HCT116 (cell line): ENCODE measurements at regions not wholly inside any gene's neighbourhood (a gene's known extent, or its start where the extent isn't known, plus 50 kb on each side); places are given as distances from the start of the nearest gene placed in this dataset.

Experiments
- ATAC-seq: fragments of 200-7000 bp; cut with Tn5 transposase; 2 replicates; pipeline ENCODE4 v1.9.1; 2020; ENCODE audit warnings: mild to moderate bottlenecking, moderate library complexity
- BruUV-seq: library from RNA; stranded (reverse); fragments of 400-500 nt; replicated peaks from 2 replicates; lab custom pipeline; 2021; lab: Mats Ljungman, UMichigan
- CTCF ChIA-PET: fragments of 300-600 bp; sonication (Branson Sonifier 250); formaldehyde crosslinking; loops from one replicate; lab custom pipeline; 2021; ENCODE audit warnings: antibody characterized with exemption; lab: Charles Lee
- POLR2A ChIA-PET: fragments of 300-600, 350-600 bp; sonication (Branson Sonifier 250); formaldehyde crosslinking; loops from one replicate; lab custom pipeline; 2021; ENCODE audit warnings: antibody characterized with exemption; lab: Charles Lee
- RAD21 ChIA-PET, 2 experiments: fragments of 300-600 bp; sonication (Branson Sonifier 250); formaldehyde crosslinking; loops; one replicate each; lab custom pipeline; 2023; ENCODE audit warnings: low total read pairs in 2 of 2; ENCODE audit not compliant: uncharacterized antibody in 2 of 2, unreplicated experiment in 2 of 2, low non-redundant PET in 1 of 2; lab: Charles Lee
- DNase-seq: peaks from one replicate; pipeline ENCODE4 v3.0.0-alpha.2; 2010; ENCODE audit warnings: low read depth, low spot score
- H2AFZ ChIP-seq: fragments of 200-600 bp; shearing (Covaris generic), sonication (generic); 2 replicates; pipeline ENCODE4 v1.6.1; 2017; ENCODE audit warnings: low read depth, mixed run types, mixed read lengths, antibody characterized with exemption, low read length; ENCODE audit not compliant: poor library complexity, severe bottlenecking
- H3K27ac ChIP-seq: 2 replicates; pipeline ENCODE4 v1.5.1; 2012; ENCODE audit warnings: low read depth, low read length
- H3K27me3 ChIP-seq: fragments of 200-600 bp; sonication (generic); 2 replicates; pipeline ENCODE4 v1.6.1; 2016; ENCODE audit warnings: mixed run types, low read length, mixed read lengths; ENCODE audit not compliant: insufficient read depth
- H3K36me3 ChIP-seq, 2 experiments: fragments of 200-500 bp in 1 of 2; fragments of 200-600 bp in 1 of 2; sonication (Bioruptor generic) in 1 of 2; sonication (generic) in 1 of 2; 2 replicates each; pipeline versions ENCODE4 v1.5.1 to v1.6.1; 2014 to 2016; ENCODE audit warnings: low read length in 2 of 2, inconsistent platforms in 1 of 2, mixed read lengths in 1 of 2, mixed run types in 1 of 2; ENCODE audit not compliant: insufficient read depth in 2 of 2, control insufficient read depth in 1 of 2
- H3K4me1 ChIP-seq, 2 experiments: fragments of 200-600 bp in 1 of 2; sonication (generic) in 1 of 2; 2 replicates each; pipeline versions ENCODE4 v1.5.1 to v1.6.1; 2012 to 2017; ENCODE audit warnings: low read length in 2 of 2, inconsistent platforms in 1 of 2, mild to moderate bottlenecking in 1 of 2, mixed read lengths in 1 of 2, mixed run types in 1 of 2, moderate library complexity in 1 of 2; ENCODE audit not compliant: insufficient read depth in 2 of 2, control insufficient read depth in 1 of 2
- H3K4me2 ChIP-seq: fragments of 200-600 bp; sonication (generic); 2 replicates; pipeline ENCODE4 v1.6.1; 2017; ENCODE audit warnings: mixed run types, low read length, mixed read lengths
- H3K4me3 ChIP-seq, 2 experiments: fragments of 200-600 bp in 1 of 2; sonication (generic) in 1 of 2; replicated peaks in 1 of 2; 2 replicates each; pipeline ENCODE4 v1.5.1; 2011 to 2016; ENCODE audit warnings: low read length in 2 of 2, control low read depth in 1 of 2, low read depth in 1 of 2, mild to moderate bottlenecking in 1 of 2, mixed read lengths in 1 of 2, mixed run types in 1 of 2
- H3K79me2 ChIP-seq: fragments of 200-600 bp; sonication (generic); 2 replicates; pipeline ENCODE4 v1.6.1; 2017; ENCODE audit warnings: mild to moderate bottlenecking, mixed run types, low read length, moderate library complexity, mixed read lengths; ENCODE audit not compliant: insufficient read depth
- H3K9ac ChIP-seq: fragments of 200-600 bp; sonication (generic); 2 replicates; pipeline ENCODE4 v1.6.1; 2016; ENCODE audit warnings: low read length, mixed read lengths
- H3K9me2 ChIP-seq: fragments of 200-600 bp; sonication (generic), shearing (Covaris generic); 2 replicates; pipeline ENCODE4 v1.6.1; 2017; ENCODE audit warnings: mixed run types, mild to moderate bottlenecking, moderate library complexity; ENCODE audit not compliant: insufficient read depth
- H3K9me3 ChIP-seq, 2 experiments: fragments of 200-500 bp in 1 of 2; fragments of 200-600 bp in 1 of 2; sonication (Bioruptor generic) in 1 of 2; sonication (generic) in 1 of 2; 2 replicates each; pipeline ENCODE4 v1.6.1; 2014 to 2017; ENCODE audit warnings: low read length in 2 of 2, mixed read lengths in 2 of 2, inconsistent platforms in 1 of 2, low read depth in 1 of 2, mild to moderate bottlenecking in 1 of 2, mixed run types in 1 of 2, moderate library complexity in 1 of 2; ENCODE audit not compliant: control insufficient read depth in 1 of 2, insufficient read depth in 1 of 2
- H4K20me1 ChIP-seq: fragments of 200-600 bp; sonication (generic), shearing (Covaris generic); 2 replicates; pipeline ENCODE4 v1.6.1; 2017; ENCODE audit warnings: mixed run types, mild to moderate bottlenecking, moderate library complexity; ENCODE audit not compliant: insufficient read depth
- ATF3 ChIP-seq: IDR thresholded peaks from 2 replicates; pipeline ENCODE4 v1.6.1; 2012
- EZH2phosphoT487 ChIP-seq: fragments of 200-600 bp; IDR thresholded peaks from 2 replicates; pipeline ENCODE4 v1.6.1; 2018; ENCODE audit warnings: antibody characterized with exemption, borderline replicate concordance
- JUND ChIP-seq: IDR thresholded peaks from 2 replicates; pipeline ENCODE4 v1.6.1; 2012
- RAD21 ChIP-seq: IDR thresholded peaks from 2 replicates; pipeline ENCODE4 v1.6.1; 2012; ENCODE audit warnings: low read depth, mild to moderate bottlenecking
- REST ChIP-seq: IDR thresholded peaks from 2 replicates; pipeline ENCODE4 v1.6.1; 2012; ENCODE audit warnings: low read depth
- ZBTB33 ChIP-seq: IDR thresholded peaks from 2 replicates; pipeline ENCODE4 v1.6.1; 2011; ENCODE audit warnings: mild to moderate bottlenecking, low read length, moderate library complexity; ENCODE audit not compliant: insufficient replicate concordance; ENCODE audit errors: extremely low read depth
- ZFX ChIP-seq: fragments of 450-650 bp; IDR thresholded peaks from 2 replicates; pipeline ENCODE4 v1.6.1; 2017
- intact Hi-C: fragments of 100-400 bp; cut with micrococcal nuclease; formaldehyde crosslinking; loops from 2 replicates; pipeline ENCODE4 v1.10.0; 2022

GRCh38 chr16:76777721-76778465, 413.1 kb upstream of the MON1B start:
- Histone ChIP-seq H3K27ac (no peak overlapping the region), H3K79me2 (no peaks in the 10 kb centered on the region), H3K4me3 (no peak overlapping the region), H3K4me2 (no peak overlapping the region), H3K27me3 (no peaks in the 10 kb centered on the region), H3K9ac (no peak overlapping the region), H3K36me3 (no peaks in the 10 kb centered on the region), H2AFZ (no peak overlapping the region), H4K20me1 (no peaks in the 10 kb centered on the region), H3K9me3 (peaks cover 3 to 5% of the 10 kb centered on the region in 2 experiments; a peak in 2 of 4 replicates), H3K9me2 (no peaks in the 10 kb centered on the region), H3K4me1 (no peaks in the 10 kb centered on the region)
- intact Hi-C loops, result no loop called here
- ChIA-PET CTCF (no interaction called here), RAD21 (no interaction called here), POLR2A (no interaction called here)
- DNase-seq (no peak), ATAC-seq (no peak)
- no peak for TF ChIP-seq EZH2phosphoT487
- no peak for TF ChIP-seq ZFX
- no peak for TF ChIP-seq ATF3
- TF ChIP-seq ZBTB33, result no peak
- no peak for TF ChIP-seq RAD21
- no peak for TF ChIP-seq JUND
- TF ChIP-seq REST, result no peak
- no TSS peak for BruUV-seq
